AG09309 (cell line): ENCODE measurements at regions not wholly inside any gene's neighbourhood (a gene's known extent, or its start where the extent isn't known, plus 50 kb on each side); places are given as distances from the start of the nearest gene placed in this dataset.

Experiments used
- DNase-seq: peaks from one replicate; pipeline ENCODE4 v3.0.0-alpha.2; 2010; ENCODE audit warnings: low read depth
- H3K4me3 ChIP-seq: 2 replicates; pipeline ENCODE4 v1.5.1; 2011; ENCODE audit warnings: mild to moderate bottlenecking, low read depth, low read length, moderate library complexity; ENCODE audit not compliant: control insufficient read depth
- TF ChIP-seq, protein P1 (sequence below): IDR thresholded peaks from 2 replicates; pipeline ENCODE4 v1.5.1; 2011; ENCODE audit warnings: mild to moderate bottlenecking, low read depth, low read length, inconsistent platforms; ENCODE audit not compliant: insufficient read depth, control insufficient read depth; ENCODE audit errors: missing control alignments

DNA sequence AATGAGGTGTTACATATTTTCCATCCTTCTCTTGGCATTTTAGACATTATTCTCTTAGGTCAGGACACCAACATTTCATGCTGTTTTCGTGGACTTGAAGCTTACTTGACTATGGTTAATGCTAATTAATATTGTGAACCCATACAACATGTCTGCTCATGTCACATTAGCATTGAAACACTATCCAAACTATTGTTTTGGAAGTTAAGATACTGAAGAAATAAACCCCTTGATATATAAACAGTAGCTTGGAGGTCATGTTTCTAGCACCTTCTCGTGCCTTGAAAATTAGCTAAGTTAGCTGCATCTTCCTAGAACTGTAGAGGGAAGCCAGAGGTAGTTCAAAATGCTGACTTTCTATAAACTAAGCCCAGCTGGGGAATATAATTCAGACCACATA is 288.8 kb downstream of the LTN1 start:
- TF ChIP-seq, protein P1, sequence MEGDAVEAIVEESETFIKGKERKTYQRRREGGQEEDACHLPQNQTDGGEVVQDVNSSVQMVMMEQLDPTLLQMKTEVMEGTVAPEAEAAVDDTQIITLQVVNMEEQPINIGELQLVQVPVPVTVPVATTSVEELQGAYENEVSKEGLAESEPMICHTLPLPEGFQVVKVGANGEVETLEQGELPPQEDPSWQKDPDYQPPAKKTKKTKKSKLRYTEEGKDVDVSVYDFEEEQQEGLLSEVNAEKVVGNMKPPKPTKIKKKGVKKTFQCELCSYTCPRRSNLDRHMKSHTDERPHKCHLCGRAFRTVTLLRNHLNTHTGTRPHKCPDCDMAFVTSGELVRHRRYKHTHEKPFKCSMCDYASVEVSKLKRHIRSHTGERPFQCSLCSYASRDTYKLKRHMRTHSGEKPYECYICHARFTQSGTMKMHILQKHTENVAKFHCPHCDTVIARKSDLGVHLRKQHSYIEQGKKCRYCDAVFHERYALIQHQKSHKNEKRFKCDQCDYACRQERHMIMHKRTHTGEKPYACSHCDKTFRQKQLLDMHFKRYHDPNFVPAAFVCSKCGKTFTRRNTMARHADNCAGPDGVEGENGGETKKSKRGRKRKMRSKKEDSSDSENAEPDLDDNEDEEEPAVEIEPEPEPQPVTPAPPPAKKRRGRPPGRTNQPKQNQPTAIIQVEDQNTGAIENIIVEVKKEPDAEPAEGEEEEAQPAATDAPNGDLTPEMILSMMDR, result no peak

DNA sequence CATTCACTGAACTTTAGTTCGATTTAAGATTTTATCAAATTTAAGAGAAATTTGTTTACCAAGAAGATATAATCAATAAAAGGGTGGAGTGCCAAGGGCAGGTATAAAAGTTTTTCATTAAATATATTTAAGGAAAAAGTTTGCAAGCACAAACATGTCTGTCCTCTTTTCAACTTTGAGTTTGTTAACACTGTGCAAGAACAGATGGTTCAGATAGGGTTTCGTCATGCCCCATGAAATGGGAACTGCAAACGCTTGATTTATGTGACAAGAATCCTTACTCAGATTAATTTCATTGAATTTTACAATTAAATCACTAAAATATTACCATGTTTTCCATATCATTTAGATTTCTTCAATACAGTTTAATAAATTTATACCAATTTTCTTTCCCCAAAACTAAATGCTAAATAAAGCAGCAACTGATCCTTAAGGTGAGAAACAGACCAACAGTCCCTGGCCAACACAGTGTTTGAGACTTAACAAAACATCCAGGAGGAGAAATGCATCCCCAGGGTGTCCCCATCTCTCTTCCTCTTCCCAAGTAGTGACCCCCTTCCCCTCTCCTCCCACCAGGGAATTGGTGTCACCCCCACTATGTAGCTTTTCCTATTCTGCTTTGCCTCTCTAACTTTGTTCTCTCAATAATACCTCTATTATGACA is 292.9 kb downstream of the LTN1 start:
- DNase-seq, result no peak
- TF ChIP-seq, protein P1, result no peak
- no peak overlapping the region for H3K4me3 ChIP-seq

More for the DNA sequence above, 288.8 kb downstream of the LTN1 start:
- no peak for DNase-seq
- H3K4me3 ChIP-seq, result no peak overlapping the region

DNA sequence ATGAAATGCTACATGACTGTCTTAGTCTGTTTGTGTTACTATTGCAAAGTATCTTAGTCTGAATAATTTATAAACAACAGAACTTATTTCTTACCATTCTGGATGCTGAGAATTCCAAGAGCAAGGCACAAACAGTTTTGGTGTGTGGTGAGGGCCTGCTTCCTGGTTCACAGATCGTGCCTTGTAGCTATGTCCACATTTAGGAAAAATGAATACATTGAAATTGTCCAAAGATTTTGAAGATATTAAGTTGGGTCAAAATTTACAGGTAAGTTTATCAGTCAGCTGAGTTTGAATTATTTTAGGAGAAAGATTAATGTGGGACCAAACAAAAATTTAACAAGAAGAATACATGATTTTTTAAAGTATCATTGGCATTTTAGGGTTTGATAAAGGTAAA is 293.5 kb downstream of the LTN1 start:
- TF ChIP-seq, protein P1, result no peak
- no peak for DNase-seq
- H3K4me3 ChIP-seq, result no peak overlapping the region

DNA sequence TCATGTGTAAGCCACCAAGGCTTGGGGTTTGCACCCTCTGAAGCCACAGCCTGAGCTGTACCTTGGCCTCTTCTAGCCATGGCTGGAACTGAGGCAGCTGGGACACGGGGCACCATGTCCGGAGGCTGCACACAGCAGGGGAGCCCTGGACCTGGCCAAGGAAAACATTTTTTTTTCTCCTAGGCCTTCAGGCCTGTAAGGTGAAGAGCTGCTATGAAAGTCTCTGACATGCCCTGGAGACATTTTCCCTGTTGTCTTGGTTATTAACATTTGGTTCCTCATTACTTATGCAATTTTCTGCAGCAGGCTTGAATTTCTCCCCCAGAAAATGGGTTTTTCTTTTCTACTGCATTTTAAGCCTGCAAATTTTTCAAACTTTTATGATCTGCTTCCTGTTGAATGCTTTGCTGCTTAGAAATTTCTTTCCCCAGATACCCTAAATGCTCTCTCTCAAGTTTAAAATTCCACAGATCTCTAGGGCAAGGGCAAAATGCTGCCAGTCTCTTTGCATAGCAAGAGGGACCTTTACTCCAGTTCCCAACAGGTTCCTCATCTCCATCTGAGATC is 295.8 kb downstream of the LTN1 start:
- H3K4me3 ChIP-seq, result no peak overlapping the region
- DNase-seq, result no peak
- TF ChIP-seq, protein P1, result no peak

DNA sequence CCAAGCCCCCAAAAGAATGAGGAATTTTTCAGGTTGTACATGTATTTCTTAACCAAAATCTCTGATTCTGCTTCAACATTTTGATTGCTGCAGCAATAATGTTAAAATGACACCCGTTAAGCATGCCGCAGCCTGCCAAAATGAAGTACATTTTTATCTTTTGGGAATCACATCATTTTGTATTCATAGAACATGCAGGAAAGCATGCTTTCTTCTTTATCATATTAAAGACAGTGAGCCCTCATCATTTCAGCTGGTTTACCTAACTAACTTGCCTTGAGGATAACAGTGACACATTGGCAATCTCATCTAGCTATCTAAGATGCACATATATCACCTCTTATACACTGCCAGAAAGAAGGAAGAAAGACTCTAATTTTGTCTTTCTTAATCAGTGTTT is 299.2 kb downstream of the LTN1 start:
- H3K4me3 ChIP-seq, result no peak overlapping the region
- DNase-seq, result no peak
- TF ChIP-seq, protein P1, result no peak

DNA sequence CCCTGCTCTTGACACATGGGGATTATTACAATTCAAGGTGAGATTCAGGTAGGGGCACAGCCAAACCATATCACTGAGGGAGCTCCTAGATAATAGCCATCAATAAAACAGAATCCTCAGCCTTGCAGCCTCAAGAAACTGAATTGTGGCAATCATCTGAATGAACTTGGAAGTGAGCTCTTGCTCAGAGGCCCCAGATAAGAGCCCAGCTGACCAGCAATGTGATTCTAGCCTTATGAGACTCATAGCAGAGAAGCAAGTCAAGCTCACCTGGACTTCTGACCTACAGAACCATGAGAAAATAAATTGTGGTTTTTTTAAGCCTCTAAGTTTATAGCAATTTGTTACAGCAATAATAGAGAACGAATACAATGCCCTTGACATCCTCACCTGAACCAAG is 302.5 kb downstream of the LTN1 start:
- TF ChIP-seq, protein P1, result no peak
- DNase-seq, result no peak

More for the DNA sequence above, 302.5 kb downstream of the LTN1 start:
- H3K4me3 ChIP-seq, result no peak overlapping the region
